OCI-LY7 (cell line): ENCODE measurements at regions not wholly inside any gene's neighbourhood (a gene's known extent, or its start where the extent isn't known, plus 50 kb on each side); places are given as distances from the start of the nearest gene placed in this dataset.

Experiments used
- BruUV-seq: library from RNA; stranded (reverse); fragments of 400-500 nt; replicated peaks from 2 replicates; lab custom pipeline; 2021; lab: Mats Ljungman, UMichigan
- CTCF ChIA-PET: fragments of 300-600 bp; sonication (Branson Sonifier 250); formaldehyde crosslinking; loops from one replicate; lab custom pipeline; 2022; ENCODE audit warnings: antibody characterized with exemption; ENCODE audit not compliant: unreplicated experiment; lab: Charles Lee
- POLR2A ChIA-PET: fragments of 300-600 bp; sonication (Branson Sonifier 250); formaldehyde crosslinking; loops from one replicate; lab custom pipeline; 2022; ENCODE audit warnings: antibody characterized with exemption; lab: Charles Lee
- DNase-seq: peaks from one replicate; pipeline ENCODE4 v3.0.0-alpha.2; 2015; ENCODE audit warnings: low spot score
- H2AFZ ChIP-seq: fragments of 200-600 bp; sonication (generic), shearing (Covaris generic); 2 replicates; pipeline ENCODE4 v1.6.1; 2014; ENCODE audit warnings: mild to moderate bottlenecking, antibody characterized with exemption, low read length, moderate library complexity
- H3K27ac ChIP-seq: fragments of 200-600 bp; sonication (generic); 2 replicates; pipeline ENCODE4 v1.5.1; 2014; ENCODE audit warnings: mixed run types, low read depth, mild to moderate bottlenecking, moderate library complexity, low read length, inconsistent platforms; ENCODE audit not compliant: poor library complexity, severe bottlenecking
- H3K36me3 ChIP-seq: fragments of 200-600 bp; sonication (generic); 2 replicates; pipeline ENCODE4 v1.6.1; 2014; ENCODE audit warnings: mild to moderate bottlenecking, antibody characterized with exemption, low read length, moderate library complexity, mixed read lengths; ENCODE audit not compliant: insufficient read depth
- H3K4me1 ChIP-seq: fragments of 200-600 bp; sonication (generic); 2 replicates; pipeline ENCODE4 v1.5.1; 2014; ENCODE audit warnings: mild to moderate bottlenecking, low read length; ENCODE audit not compliant: insufficient read depth, poor library complexity, severe bottlenecking
- H3K4me2 ChIP-seq: fragments of 200-600 bp; sonication (generic); 2 replicates; pipeline ENCODE4 v1.6.1; 2014; ENCODE audit warnings: mild to moderate bottlenecking, low read length
- H3K4me3 ChIP-seq: fragments of 200-600 bp; sonication (generic); 2 replicates; pipeline ENCODE4 v1.5.1; 2014; ENCODE audit warnings: mild to moderate bottlenecking, low read depth, low read length; ENCODE audit not compliant: poor library complexity, severe bottlenecking
- H3K79me2 ChIP-seq: fragments of 200-600 bp; sonication (generic); 2 replicates; pipeline ENCODE4 v1.6.1; 2016; ENCODE audit warnings: low read depth, mild to moderate bottlenecking, low read length, moderate library complexity, mixed read lengths; ENCODE audit not compliant: insufficient read depth
- H3K9me2 ChIP-seq: fragments of 200-600 bp; sonication (generic); 2 replicates; pipeline ENCODE4 v1.6.1; 2016; ENCODE audit warnings: mild to moderate bottlenecking, low read length, mixed read lengths; ENCODE audit not compliant: insufficient read depth
- H3K9me3 ChIP-seq: fragments of 200-600 bp; sonication (generic); 2 replicates; pipeline ENCODE4 v1.6.1; 2014; ENCODE audit warnings: mild to moderate bottlenecking, mixed run types, low read length, mixed read lengths
- H4K20me1 ChIP-seq: fragments of 200-600 bp; sonication (generic); 2 replicates; pipeline ENCODE4 v1.6.1; 2014; ENCODE audit warnings: mild to moderate bottlenecking, antibody characterized with exemption, low read length, moderate library complexity, mixed read lengths; ENCODE audit not compliant: insufficient read depth
- EZH2phosphoT487 ChIP-seq: fragments of 200-600 bp; sonication (generic); IDR thresholded peaks from 2 replicates; pipeline ENCODE4 v1.6.1; 2018; ENCODE audit warnings: low read depth, borderline replicate concordance, mild to moderate bottlenecking, mixed run types, antibody characterized with exemption, low read length, moderate library complexity, mixed read lengths
- intact Hi-C: fragments of 100-400 bp; cut with micrococcal nuclease; formaldehyde crosslinking; loops from one replicate; pipeline ENCODE4 v1.10.0; 2022; ENCODE audit not compliant: unreplicated experiment
- TF ChIP-seq, protein P1 (sequence below): fragments of 200-600 bp; sonication (generic); conservative IDR thresholded peaks from 2 replicates; pipeline ENCODE4 v1.5.1; 2014; ENCODE audit warnings: mild to moderate bottlenecking, antibody characterized with exemption, low read length, moderate library complexity, mixed read lengths

DNA sequence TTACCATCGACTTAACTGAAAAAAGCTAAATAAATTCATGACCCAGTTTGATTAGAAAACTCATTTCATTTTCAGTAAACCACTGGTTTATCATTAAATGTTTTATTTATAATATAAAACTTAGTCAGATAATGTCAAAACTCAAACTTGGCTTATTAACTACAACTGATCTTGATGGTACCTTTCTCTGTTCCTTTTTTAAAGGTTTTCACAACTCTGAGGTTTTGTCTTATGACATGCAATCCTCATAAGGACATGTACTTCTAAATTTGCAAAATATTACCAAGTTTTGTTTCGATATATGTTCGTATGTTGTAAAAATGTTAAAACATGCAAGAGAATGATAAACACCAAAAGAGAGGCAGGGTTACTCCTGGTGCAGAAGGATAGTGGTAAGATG, 82.5 kb upstream of the PDE10A start:
- H3K27ac ChIP-seq, result no peak overlapping the region
- intact Hi-C loops, result no loop called here
- TF ChIP-seq, protein P1, sequence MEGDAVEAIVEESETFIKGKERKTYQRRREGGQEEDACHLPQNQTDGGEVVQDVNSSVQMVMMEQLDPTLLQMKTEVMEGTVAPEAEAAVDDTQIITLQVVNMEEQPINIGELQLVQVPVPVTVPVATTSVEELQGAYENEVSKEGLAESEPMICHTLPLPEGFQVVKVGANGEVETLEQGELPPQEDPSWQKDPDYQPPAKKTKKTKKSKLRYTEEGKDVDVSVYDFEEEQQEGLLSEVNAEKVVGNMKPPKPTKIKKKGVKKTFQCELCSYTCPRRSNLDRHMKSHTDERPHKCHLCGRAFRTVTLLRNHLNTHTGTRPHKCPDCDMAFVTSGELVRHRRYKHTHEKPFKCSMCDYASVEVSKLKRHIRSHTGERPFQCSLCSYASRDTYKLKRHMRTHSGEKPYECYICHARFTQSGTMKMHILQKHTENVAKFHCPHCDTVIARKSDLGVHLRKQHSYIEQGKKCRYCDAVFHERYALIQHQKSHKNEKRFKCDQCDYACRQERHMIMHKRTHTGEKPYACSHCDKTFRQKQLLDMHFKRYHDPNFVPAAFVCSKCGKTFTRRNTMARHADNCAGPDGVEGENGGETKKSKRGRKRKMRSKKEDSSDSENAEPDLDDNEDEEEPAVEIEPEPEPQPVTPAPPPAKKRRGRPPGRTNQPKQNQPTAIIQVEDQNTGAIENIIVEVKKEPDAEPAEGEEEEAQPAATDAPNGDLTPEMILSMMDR, result no peak
- no peak for TF ChIP-seq EZH2phosphoT487
- no peaks in the 10 kb centered on the region for H3K79me2 ChIP-seq
- H3K36me3 ChIP-seq, result no peaks in the 10 kb centered on the region
- CTCF ChIA-PET, result no interaction called here
- DNase-seq, result no peak
- H3K9me3 ChIP-seq, result no peaks in the 10 kb centered on the region
- no peaks in the 10 kb centered on the region for H3K9me2 ChIP-seq
- no peak overlapping the region for H3K4me2 ChIP-seq
- no peaks in the 10 kb centered on the region for H4K20me1 ChIP-seq
- no TSS peak for BruUV-seq
- POLR2A ChIA-PET, result interaction anchor here (0.9 kb wide), 1 partner anchor 20 kb away, joined by 3 read pairs; no protein-coding TSS in a partner anchor
- H3K4me3 ChIP-seq, result no peak overlapping the region
- H3K4me1 ChIP-seq, result no peaks in the 10 kb centered on the region
- H2AFZ ChIP-seq, result no peak overlapping the region

DNA sequence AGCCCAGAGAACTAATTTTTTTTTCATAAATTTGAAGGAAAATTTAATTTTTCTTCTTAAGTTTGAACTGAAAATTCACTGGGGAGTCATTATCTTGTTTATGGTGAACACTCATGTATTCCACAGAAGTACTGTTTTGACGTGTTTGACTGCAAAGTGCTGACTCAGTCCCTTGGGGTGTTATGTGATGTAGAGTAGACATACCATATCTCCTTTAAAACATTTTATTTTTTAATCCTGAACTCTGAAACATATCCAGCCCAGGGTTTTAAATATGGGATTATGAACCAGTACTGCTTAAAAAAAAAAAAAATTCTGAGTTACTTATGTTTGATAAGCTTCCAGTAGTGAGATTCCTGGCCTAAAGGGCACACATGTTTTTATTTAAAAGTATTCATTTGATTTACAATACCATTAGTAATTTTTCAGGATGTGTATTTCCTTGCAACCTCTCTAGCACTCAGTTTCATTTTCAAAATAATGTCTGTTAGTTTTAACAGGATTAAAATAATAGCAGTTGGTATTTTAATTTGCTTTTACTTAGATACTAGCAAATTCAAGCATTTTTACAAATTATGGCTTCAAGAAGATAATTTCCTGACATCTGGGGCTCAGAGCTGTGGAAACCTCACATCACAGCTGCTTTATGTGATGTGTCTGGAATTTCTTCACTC, 81.7 kb upstream of the PDE10A start:
- Histone ChIP-seq H3K4me3 (no peak overlapping the region), H2AFZ (no peak overlapping the region)
- POLR2A ChIA-PET, result no interaction called here

More for the DNA sequence above, 81.7 kb upstream of the PDE10A start:
- no peak for TF ChIP-seq EZH2phosphoT487
- TF ChIP-seq, protein P1, result no peak
- Histone ChIP-seq H3K4me1 (no peaks in the 10 kb centered on the region), H3K36me3 (no peaks in the 10 kb centered on the region), H3K4me2 (no peak overlapping the region), H3K27ac (no peak overlapping the region), H3K79me2 (no peaks in the 10 kb centered on the region), H4K20me1 (no peaks in the 10 kb centered on the region), H3K9me3 (no peaks in the 10 kb centered on the region), H3K9me2 (no peaks in the 10 kb centered on the region)
- CTCF ChIA-PET, result no interaction called here
- intact Hi-C loops, result no loop called here
- BruUV-seq, result no TSS peak
- no peak for DNase-seq
